GM10266 (cell line): ENCODE measurements at regions not wholly inside any gene's neighbourhood (a gene's known extent, or its start where the extent isn't known, plus 50 kb on each side); places are given as distances from the start of the nearest gene placed in this dataset.
"Not testable (repeated sequence)": the region's sequence is repeated elsewhere in the genome, so short reads cannot be mapped to it uniquely, and the experiment has no call there.

Experiments
- DNase-seq: peaks from one replicate; pipeline ENCODE4 v3.0.0; 2012; ENCODE audit errors: extremely low spot score
- CTCF ChIP-seq: IDR thresholded peaks from 2 replicates; pipeline ENCODE4 v1.5.1; 2012; ENCODE audit warnings: mild to moderate bottlenecking, low read depth; ENCODE audit not compliant: control insufficient read depth, insufficient read depth; ENCODE audit errors: missing control alignments

GRCh38 chr13:111668451-111668850 lies 348.0 kb downstream of the TEX29 start:
- no peak for TF ChIP-seq CTCF
- DNase-seq, result no peak

- not testable (repeated sequence) for DNase-seq
Measured at GRCh38 chr13:111672198-111672597, 351.8 kb downstream of the TEX29 start.

- not testable (repeated sequence) for DNase-seq
Measured at GRCh38 chr13:111678120-111678882, 357.9 kb downstream of the TEX29 start.

GRCh38 chr13:111679645-111680044 lies 359.2 kb downstream of the TEX29 start:
- not testable (repeated sequence) for DNase-seq

GRCh38 chr13:111680100-111680499 lies 359.7 kb downstream of the TEX29 start:
- not testable (repeated sequence) for DNase-seq

- not testable (repeated sequence) for DNase-seq
Measured at GRCh38 chr13:111692028-111692427, 371.6 kb downstream of the TEX29 start.

- not testable (repeated sequence) for DNase-seq
Measured at GRCh38 chr13:111696121-111696520, 370.8 kb upstream of the SOX1 start.

GRCh38 chr13:111702059-111702458 lies 364.9 kb upstream of the SOX1 start:
- not testable (repeated sequence) for DNase-seq
